Activated CD8-positive, alpha-beta T cell treated with anti-CD3 and anti-CD28 coated beads for 36 hours (primary cell): ENCODE measurements at regions not wholly inside any gene's neighbourhood (a gene's known extent, or its start where the extent isn't known, plus 50 kb on each side); places are given as distances from the start of the nearest gene placed in this dataset.

ENCODE experiments used
- ATAC-seq: fragments of 200-7000 bp; cut with Tn5 transposase; one replicate; pipeline ENCODE4 v1.10.0; 2021; ENCODE audit warnings: mild to moderate bottlenecking, moderate library complexity
- CTCF ChIA-PET: fragments of 350-600 bp; sonication (Branson Sonifier 250); formaldehyde crosslinking; loops from one replicate; lab custom pipeline; 2021; ENCODE audit warnings: antibody characterized with exemption; lab: Charles Lee
- POLR2A ChIA-PET: fragments of 350-600 bp; sonication (Branson Sonifier 250); formaldehyde crosslinking; loops from one replicate; lab custom pipeline; 2021; ENCODE audit warnings: antibody characterized with exemption; lab: Charles Lee
- DNase-seq: peaks from one replicate; pipeline ENCODE4 v3.0.0-alpha.2; 2020
- H3K27ac Mint-ChIP-seq: one replicate; pipeline ENCODE4 v1.8.0; 2021; ENCODE audit warnings: mild to moderate bottlenecking, mixed read lengths
- H3K27me3 Mint-ChIP-seq: one replicate; pipeline ENCODE4 v1.8.0; 2021; ENCODE audit warnings: mixed read lengths
- H3K36me3 Mint-ChIP-seq: one replicate; pipeline ENCODE4 v1.8.0; 2021; ENCODE audit warnings: low read depth, mixed read lengths
- H3K4me1 Mint-ChIP-seq: one replicate; pipeline ENCODE4 v1.8.0; 2021; ENCODE audit warnings: low read depth, mixed read lengths
- H3K4me3 Mint-ChIP-seq: one replicate; pipeline ENCODE4 v1.8.0; 2021; ENCODE audit warnings: mild to moderate bottlenecking, moderate library complexity, mixed read lengths
- H3K9me3 Mint-ChIP-seq: one replicate; pipeline ENCODE4 v1.8.0; 2021; ENCODE audit warnings: mixed read lengths
- CTCF ChIP-seq: fragments of 200-600 bp; IDR thresholded peaks from one replicate; pipeline ENCODE4 v1.8.0; 2022; ENCODE audit warnings: antibody characterized with exemption, mild to moderate bottlenecking
- intact Hi-C: fragments of 100-400 bp; cut with micrococcal nuclease; formaldehyde crosslinking; loops from one replicate; pipeline ENCODE4 v1.10.0; 2022

- CTCF ChIA-PET = no interaction called here
- no peak for TF ChIP-seq CTCF
- H3K36me3 Mint-ChIP-seq = no peaks in the 10 kb centered on the region
Observed at GRCh38 chr4:106607558-106607957, 239.0 kb upstream of the GIMD1 start.

GRCh38 chr4:106604319-106605051 lies 235.9 kb upstream of the GIMD1 start:
- H3K4me1 Mint-ChIP-seq = no peaks in the 10 kb centered on the region
- POLR2A ChIA-PET = no interaction called here
- H3K4me3 Mint-ChIP-seq = no peak overlapping the region
- H3K27ac Mint-ChIP-seq = no peak overlapping the region
- ATAC-seq = no peak
- CTCF ChIA-PET = no interaction called here
- intact Hi-C loops = no loop called here
- H3K36me3 Mint-ChIP-seq = no peaks in the 10 kb centered on the region
- H3K27me3 Mint-ChIP-seq = no peaks in the 10 kb centered on the region
- no peak for DNase-seq
- TF ChIP-seq CTCF = no peak
- H3K9me3 Mint-ChIP-seq = no peaks in the 10 kb centered on the region

More at GRCh38 chr4:106607558-106607957, 239.0 kb upstream of the GIMD1 start:
- Mint-ChIP-seq H3K9me3 (peaks cover 3% of the 10 kb centered on the region), H3K4me3 (no peak overlapping the region), H3K27ac (no peak overlapping the region), H3K27me3 (no peaks in the 10 kb centered on the region), H3K4me1 (no peaks in the 10 kb centered on the region)
- no peak for ATAC-seq
- DNase-seq = no peak
- intact Hi-C loops = no loop called here
- POLR2A ChIA-PET = no interaction called here

- CTCF ChIA-PET = no interaction called here
- H3K4me1 Mint-ChIP-seq = no peaks in the 10 kb centered on the region
- H3K36me3 Mint-ChIP-seq = no peaks in the 10 kb centered on the region
- ATAC-seq (no peak), DNase-seq (no peak)
- no peak overlapping the region for H3K27ac Mint-ChIP-seq
- no peaks in the 10 kb centered on the region for H3K27me3 Mint-ChIP-seq
- intact Hi-C loops = no loop called here
- no peak for TF ChIP-seq CTCF
- POLR2A ChIA-PET = no interaction called here
- no peak overlapping the region for H3K4me3 Mint-ChIP-seq
- no peaks in the 10 kb centered on the region for H3K9me3 Mint-ChIP-seq
Observed at GRCh38 chr4:106603471-106603870, 234.9 kb upstream of the GIMD1 start.

GRCh38 chr4:106602711-106603110 lies 234.1 kb upstream of the GIMD1 start:
- H3K4me1 Mint-ChIP-seq = no peaks in the 10 kb centered on the region
- H3K36me3 Mint-ChIP-seq = no peaks in the 10 kb centered on the region
- no peaks in the 10 kb centered on the region for H3K9me3 Mint-ChIP-seq
- ATAC-seq (no peak), DNase-seq (no peak)
- CTCF ChIA-PET = no interaction called here
- no peaks in the 10 kb centered on the region for H3K27me3 Mint-ChIP-seq
- POLR2A ChIA-PET = no interaction called here
- TF ChIP-seq CTCF = no peak
- intact Hi-C loops = no loop called here
- H3K27ac Mint-ChIP-seq = no peak overlapping the region
- no peak overlapping the region for H3K4me3 Mint-ChIP-seq

GRCh38 chr4:106601519-106601918 lies 232.9 kb upstream of the GIMD1 start:
- Mint-ChIP-seq H3K36me3 (no peaks in the 10 kb centered on the region), H3K4me1 (no peaks in the 10 kb centered on the region), H3K27me3 (no peaks in the 10 kb centered on the region), H3K9me3 (no peaks in the 10 kb centered on the region), H3K4me3 (no peak overlapping the region), H3K27ac (no peak overlapping the region)
- POLR2A ChIA-PET = no interaction called here
- no peak for TF ChIP-seq CTCF
- no peak for DNase-seq
- intact Hi-C loops = no loop called here
- CTCF ChIA-PET = no interaction called here
- ATAC-seq = no peak
